T-helper 9 cell (primary cell): ENCODE measurements at regions not wholly inside any gene's neighbourhood (a gene's known extent, or its start where the extent isn't known, plus 50 kb on each side); places are given as distances from the start of the nearest gene placed in this dataset.
"Not testable (repeated sequence)": the region's sequence is repeated elsewhere in the genome, so short reads cannot be mapped to it uniquely, and the experiment has no call there.

Experiments used
- DNase-seq: peaks from one replicate; pipeline ENCODE4 v3.0.0-alpha.2; 2020

DNA sequence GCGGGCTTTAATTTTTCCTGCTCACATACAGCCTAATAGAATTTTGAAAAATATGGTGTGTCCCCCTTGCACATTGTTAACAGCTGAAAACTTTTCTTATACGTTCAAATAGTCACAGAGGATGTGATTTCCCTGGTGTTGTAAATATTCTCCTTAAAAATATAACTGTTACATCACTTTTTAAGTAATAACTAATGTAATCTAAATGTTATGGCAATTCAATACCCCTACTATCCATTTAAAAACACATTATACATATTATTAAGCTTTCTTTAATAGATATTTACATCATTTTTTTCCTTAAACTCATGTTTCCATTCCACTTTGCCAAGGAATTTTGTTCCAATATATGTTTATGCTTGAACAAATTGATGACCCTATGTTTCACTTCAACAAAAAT lies 85.5 kb upstream of the S1PR1 start:
- no peak for DNase-seq

GRCh38 chr1:101150670-101151069 lies 86.1 kb upstream of the S1PR1 start:
- DNase-seq, result no peak

- no peak for DNase-seq
These were observed 86.6 kb upstream of the S1PR1 start for GRCh38 chr1:101150266-101150665.

- DNase-seq, result no peak
These were observed 87.8 kb upstream of the S1PR1 start for GRCh38 chr1:101148980-101149379.

DNA sequence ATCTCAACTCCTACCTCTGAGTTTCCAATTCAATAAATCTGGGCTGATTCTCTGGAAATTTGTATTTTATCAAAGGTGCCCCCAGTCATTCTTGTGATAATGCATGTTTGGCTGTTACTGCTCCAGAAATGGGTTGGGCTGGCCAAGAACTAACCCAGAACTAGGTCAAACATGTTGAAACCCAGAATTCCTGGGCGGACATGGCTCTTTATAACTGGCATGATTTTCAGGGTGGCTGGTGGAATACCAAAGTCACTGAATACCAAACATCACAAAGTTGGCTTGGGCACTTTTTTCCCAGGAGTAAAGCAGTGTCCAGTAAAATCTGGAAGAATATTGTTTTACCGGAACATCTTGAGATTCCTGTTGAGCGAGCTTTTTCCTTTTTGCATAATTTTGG lies 89.4 kb upstream of the S1PR1 start:
- DNase-seq, result no peak

DNA sequence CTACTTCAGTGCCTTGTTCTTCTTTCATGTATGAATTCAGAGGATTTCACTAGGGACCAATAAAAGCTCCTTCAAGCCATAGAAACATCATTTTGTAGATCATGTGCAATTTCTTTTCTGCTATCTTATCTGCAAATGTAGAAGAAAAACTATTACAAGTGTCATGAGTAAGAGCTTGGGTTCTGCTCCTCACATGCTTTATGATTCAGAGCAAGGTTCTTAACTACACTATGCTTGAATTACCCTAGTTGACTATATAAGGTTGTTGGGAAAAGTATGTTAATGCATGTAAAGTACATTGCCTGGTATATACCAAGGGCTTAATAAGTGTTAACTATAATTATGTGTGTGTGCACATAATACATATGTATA lies 91.4 kb upstream of the S1PR1 start:
- DNase-seq, result no peak

DNA sequence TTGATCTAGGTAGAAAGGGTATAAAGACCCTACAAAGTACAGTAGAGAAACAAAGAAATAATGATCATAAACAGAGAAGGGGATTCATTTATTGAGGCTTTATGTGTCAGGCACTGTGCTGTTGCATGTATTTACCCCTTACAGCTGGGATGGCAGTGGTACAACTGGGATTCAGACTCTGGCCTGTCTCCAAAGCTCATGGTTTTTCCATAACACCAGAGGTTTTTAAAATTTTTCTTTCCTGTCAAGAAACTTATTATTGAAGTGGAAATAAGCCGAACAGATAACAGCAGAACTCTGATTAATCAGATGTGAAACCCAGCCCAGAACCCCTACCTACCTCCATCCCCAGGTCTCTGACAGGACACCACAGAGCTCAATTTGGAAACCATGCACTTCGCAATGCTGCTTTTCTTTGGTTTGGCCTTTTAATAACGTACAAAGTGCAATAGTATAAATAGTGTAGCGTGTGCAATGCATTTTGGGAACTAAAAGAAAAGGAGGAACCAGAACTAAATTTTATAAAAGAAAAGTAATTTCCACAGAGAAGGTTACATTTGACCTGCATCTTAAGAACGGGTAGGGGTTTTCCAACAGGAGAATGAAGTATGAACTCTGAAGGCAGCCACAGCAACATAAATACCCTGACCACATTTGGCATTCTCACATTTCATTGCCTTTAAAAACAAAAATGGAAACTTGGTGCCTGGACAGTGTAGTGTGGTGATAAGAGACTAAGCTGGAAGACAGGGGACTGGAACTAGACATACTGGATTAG lies 92.0 kb upstream of the S1PR1 start:
- DNase-seq, result no peak

DNA sequence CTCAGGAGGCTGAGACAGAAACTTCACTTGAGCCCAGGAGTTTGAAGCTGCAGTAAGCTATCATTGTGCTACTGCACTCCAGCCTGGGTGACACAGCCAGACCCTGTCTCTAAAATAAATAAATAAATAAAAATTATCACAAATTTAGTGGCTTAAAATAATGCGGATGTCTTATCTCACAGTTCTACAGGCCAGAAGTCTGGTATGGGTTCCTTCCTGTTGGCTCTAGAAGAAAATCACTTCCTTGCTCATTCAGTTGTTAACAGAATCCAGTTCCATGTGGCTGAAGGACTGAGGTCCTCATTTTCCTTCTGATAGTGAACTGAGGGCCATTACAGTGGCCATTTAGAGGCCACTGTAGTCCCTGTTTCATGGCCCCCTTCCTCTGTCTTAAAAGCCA lies 94.6 kb upstream of the S1PR1 start:
- DNase-seq, result no peak

DNA sequence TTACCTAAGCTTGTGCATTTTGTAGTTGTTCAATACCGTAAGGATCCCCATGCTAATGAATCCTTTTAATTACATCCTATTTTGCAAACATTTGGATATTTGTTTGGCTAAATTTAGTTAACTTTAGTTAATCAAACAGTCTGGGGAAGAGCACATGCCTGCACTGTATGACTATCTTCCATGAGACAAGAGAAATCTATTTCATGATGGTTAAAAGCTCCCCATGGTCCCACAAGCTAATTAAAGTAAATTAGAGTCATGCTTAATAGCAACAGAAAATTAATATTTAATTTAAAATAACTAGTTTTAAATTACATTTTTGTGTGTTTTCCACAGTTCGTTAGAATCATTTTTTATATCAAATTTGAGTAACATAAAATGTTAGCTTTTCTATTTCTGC lies 95.4 kb upstream of the S1PR1 start:
- no peak for DNase-seq

DNA sequence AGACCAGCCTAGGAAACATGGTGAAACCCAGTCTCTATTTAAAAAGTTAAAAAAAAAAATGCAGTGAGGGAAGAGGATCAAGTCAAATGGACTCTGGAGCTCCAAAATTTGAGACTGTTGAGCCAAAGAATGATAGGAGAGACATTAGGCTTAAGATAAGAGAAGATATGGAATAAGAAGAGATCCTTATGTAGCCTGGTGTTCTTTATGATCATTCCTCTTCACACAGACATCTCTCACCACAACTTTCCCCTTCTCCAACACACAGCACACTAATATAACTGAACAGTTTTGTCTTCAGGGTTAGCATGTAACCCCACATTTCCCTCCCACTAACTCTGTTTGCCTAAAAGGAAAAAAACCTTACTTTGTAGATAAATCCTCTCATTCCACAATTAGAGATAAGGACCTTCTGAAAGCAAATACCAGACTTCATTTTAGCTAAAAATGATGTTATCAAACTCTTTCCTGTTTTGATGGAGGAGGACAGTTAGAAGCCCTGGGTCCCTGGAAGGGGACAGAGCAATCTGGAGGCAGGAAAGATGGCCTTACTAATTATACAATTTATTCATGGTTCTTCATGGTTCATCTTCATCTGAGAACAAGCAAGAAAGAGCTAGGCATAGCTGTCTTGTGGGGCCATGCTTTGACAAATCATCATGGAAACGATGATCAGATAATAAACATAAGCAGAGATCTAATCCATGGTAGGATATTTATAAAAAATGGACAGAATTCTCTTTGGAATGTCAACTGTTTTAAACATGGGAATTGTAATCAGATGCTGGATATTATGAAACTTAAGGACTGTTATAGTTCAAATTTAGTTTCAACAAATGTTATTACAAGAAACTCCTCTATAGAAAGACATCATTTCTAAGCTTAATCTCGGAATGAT lies 96.7 kb upstream of the S1PR1 start:
- no peak for DNase-seq

GRCh38 chr1:101139130-101139529 lies 97.7 kb upstream of the S1PR1 start:
- DNase-seq, result no peak

GRCh38 chr1:101137144-101138126 lies 99.4 kb upstream of the S1PR1 start:
- no peak for DNase-seq

GRCh38 chr1:101136739-101137138 lies 100.1 kb upstream of the S1PR1 start:
- no peak for DNase-seq

GRCh38 chr1:101136271-101136670 lies 100.5 kb upstream of the S1PR1 start:
- no peak for DNase-seq

GRCh38 chr1:101135526-101135925 lies 101.3 kb upstream of the S1PR1 start:
- no peak for DNase-seq

DNA sequence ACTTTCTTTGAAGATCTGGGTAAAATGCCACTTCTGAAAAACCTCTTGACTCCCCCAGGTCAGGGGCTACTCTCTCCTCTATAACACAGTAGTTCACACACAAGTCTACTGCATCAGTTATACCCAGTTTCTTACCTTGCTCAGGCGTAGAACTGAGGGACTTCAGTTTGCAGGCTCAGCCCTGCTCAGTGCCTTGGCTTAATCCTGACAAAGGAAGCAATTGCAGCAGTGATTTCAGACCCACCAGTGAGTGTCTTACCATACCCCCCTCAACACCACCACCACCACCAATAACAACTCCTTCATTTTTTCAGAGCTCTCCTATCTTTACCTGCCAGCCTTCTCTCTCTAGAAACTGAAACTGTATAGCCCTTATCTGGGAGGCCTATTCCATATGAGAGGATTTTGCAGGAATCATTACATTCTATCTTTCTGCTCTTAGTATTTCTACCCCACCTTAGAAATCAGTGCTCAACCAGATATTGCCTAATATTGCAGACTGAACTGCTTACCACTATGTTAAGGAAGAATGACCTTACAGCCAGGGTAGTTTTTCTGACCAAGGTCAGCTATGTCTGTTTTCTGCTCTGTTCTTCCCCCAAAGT lies 105.5 kb upstream of the S1PR1 start:
- no peak for DNase-seq

GRCh38 chr1:101130673-101131072 lies 105.1 kb upstream of the DPH5 start:
- DNase-seq, result no peak

DNA sequence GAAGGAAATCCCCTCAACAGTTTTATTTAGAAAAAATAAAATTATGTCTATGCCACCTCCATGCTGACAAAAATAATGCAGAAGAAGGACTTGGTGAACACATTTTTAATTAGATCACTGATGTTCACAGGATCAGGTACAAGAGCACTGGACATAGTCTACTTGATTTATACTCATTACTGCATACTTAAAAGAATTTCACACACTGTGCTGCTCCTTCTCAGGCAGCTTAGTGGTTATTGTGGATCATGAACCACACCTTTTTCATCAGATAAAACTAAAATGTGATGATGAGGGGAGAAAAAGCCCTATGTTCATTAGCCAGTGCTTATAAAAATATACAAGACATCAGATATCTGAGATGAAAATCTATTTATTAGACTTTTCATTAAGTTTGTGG lies 103.3 kb upstream of the DPH5 start:
- no peak for DNase-seq

DNA sequence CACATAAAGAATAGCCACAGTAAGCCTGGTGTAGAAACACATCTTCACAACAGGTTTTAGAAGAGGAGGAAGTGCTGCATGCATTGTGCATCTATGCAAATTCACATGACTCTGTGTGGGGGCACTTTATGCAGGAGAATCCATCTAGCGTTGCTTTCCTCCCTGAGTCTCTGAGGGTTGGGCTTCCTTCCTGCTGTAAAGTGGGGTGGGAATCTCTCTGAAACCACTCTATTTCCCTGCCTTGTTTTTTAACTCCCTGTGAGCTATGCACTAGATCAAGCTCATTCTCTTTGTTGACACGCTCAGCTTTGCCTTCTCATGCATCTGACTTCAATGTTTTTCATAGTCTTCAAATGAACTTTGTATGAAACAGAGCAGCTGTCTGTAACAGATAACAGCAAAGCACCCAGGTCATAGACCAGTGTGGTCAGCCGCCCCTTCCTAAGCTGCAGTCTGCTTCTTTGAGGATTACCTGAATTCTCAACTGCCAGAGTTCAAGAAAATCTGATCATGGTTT lies 102.7 kb upstream of the DPH5 start:
- DNase-seq, result no peak

DNA sequence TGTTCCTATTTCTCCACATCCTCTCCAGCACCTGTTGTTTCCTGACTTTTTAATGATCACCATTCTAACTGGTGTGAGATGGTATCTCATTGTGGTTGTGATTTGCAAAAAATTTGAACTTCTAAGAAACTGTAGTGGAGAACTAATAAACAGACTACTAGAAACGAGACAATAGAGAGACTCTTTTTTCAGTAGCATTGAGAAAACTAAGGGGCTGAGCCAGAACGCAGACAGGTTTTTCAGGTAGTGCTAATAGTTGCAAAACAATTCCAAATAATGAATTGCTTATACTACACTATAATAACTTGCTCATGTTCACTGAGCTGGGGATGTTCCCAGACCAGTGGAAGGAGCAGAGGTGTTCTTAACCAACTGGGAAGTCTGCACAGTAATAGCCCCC lies 98.8 kb upstream of the DPH5 start:
- no peak for DNase-seq

DNA sequence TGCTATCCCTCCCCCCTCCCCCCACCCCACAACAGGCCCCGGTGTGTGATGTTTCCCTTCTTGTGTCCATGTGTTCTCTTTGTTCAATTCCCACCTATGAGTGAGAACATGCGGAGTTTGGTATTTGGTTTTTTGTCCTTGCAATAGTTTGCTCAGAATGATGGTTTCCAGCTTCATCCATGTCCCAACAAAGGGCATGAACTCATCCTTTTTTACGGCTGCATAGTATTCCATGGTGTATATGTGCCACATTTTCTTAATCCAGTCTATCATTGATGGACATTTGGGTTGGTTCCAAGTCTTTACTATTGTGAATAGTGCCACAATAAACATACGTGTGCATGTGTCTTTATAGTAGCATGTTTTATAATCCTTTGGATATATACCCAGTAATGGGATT lies 98.3 kb upstream of the DPH5 start:
- not testable (repeated sequence) for DNase-seq

- no peak for DNase-seq
These were observed 97.0 kb upstream of the DPH5 start for GRCh38 chr1:101122452-101123166.
